ENCODE measurements at regions not wholly inside any gene's neighbourhood (a gene's known extent, or its start where the extent isn't known, plus 50 kb on each side); places are given as distances from the start of the nearest gene placed in this dataset.

DNA sequence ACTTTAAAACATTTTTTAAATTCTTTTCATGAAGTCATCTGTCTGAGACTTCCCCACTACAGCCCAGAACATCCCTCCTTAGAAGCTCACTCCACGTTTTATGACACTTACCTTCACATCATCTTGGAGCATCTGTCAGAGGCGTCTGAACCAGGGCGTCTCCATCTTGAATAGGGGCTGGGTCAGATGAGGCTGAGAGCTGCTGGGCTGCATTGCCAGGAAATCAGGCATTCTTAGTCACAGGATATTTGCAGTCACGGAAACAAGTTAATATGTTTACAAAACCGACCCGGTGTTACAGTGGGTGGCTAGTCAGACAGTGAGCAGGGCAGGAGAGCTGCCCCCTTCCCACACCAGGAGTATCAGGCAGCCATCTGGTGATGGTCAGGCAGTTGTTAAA lies 456.5 kb downstream of the FBXO15 start:
- no peak for DNase-seq (ENCODE audit: low read depth in 4 of 6, low spot score in 6 of 6)
- 57% methylated on average over 2 of the region's 6 CpGs for WGBS (ENCODE audit: insufficient coverage)
- Histone ChIP-seq H3K4me3 (ENCODE audit: low read depth, low read length) (no peak overlapping the region), H3K27me3 (ENCODE audit: control insufficient read depth, insufficient read depth, low read length) (no peaks in the 10 kb centered on the region), H3K4me1 (ENCODE audit: control insufficient read depth, insufficient read depth, low read length) (no peaks in the 10 kb centered on the region), H3K27ac (ENCODE audit: low read depth, low read length) (no peak overlapping the region), H3K36me3 (ENCODE audit: control insufficient read depth, insufficient read depth, low read length) (no peaks in the 10 kb centered on the region), H3K9me3 (ENCODE audit: control insufficient read depth, insufficient read depth, low read length) (no peaks in the 10 kb centered on the region)

DNA sequence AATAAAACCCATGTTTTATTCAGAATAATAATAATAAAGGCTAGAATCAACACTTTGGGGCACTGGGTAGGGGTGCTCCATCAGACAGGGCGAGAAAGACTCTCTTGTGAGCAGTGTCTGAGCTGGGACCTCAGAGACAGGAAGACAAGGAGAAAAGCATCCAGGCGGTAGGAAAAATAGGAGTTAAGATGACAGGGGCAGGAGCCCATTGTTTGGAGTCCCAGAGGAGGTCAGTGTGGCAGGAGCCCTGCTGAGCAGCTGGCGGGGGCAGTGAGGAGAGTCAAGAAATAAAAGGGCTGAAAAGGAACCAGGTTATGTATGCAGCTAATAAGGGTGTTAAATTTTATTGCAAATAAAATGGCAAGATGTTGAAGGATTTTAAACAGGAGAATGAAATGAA lies 457.4 kb downstream of the FBXO15 start:
- H3K4me1 ChIP-seq (ENCODE audit: control insufficient read depth, insufficient read depth, low read length) = no peaks in the 10 kb centered on the region
- no peak overlapping the region for H3K4me3 ChIP-seq (ENCODE audit: low read depth, low read length)
- 37% methylated on average over 3 of the region's 3 CpGs for WGBS (ENCODE audit: insufficient coverage)
- no peak for DNase-seq (ENCODE audit: low read depth in 4 of 6, low spot score in 6 of 6)
- no peak overlapping the region for H3K27ac ChIP-seq (ENCODE audit: low read depth, low read length)
- no peaks in the 10 kb centered on the region for H3K27me3 ChIP-seq (ENCODE audit: control insufficient read depth, insufficient read depth, low read length)
- H3K36me3 ChIP-seq (ENCODE audit: control insufficient read depth, insufficient read depth, low read length) = no peaks in the 10 kb centered on the region
- H3K9me3 ChIP-seq (ENCODE audit: control insufficient read depth, insufficient read depth, low read length) = no peaks in the 10 kb centered on the region

DNA sequence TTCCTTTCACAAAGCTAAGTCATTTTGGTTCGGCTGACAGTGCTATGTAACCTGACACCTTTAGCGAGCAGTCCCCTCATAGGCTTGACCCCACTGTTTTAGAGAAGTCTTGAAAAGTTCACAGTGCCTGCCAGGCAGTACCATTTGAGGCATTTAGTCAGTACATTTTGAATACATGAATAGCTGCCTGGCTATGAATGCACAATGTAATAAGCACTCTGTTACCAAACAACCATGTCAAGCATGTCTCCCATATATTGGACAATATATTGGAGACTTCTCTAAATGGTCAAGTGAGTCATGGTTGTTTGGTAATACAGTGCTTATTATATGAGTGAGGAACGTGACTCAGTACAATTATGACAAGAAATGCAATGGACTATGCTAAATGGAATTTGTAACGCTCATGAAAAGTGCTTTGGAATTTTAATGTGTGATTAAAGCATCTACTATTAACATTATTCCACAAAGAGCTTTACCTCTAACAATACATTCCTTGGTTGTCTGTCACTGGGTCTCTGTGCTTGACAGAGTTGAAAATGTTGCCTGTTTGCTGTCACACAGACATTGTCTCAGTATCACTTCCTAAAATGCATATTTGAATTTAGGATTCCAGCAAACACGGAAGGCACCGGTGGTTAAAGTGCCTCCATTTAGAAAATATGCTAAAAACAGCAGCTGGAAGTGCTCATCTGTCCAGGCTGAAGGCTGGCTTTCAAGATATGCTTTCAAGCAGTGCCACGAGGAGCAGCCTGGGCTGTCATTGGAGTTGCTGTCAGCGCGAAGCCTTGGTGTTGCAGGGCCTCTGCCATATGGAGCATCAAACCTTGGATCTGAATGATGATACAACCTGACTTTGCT lies 458.6 kb downstream of the FBXO15 start:
- Histone ChIP-seq H3K4me3 (ENCODE audit: low read depth, low read length) (no peak overlapping the region), H3K4me1 (ENCODE audit: control insufficient read depth, insufficient read depth, low read length) (no peaks in the 10 kb centered on the region), H3K9me3 (ENCODE audit: control insufficient read depth, insufficient read depth, low read length) (no peaks in the 10 kb centered on the region), H3K27ac (ENCODE audit: low read depth, low read length) (no peak overlapping the region), H3K36me3 (ENCODE audit: control insufficient read depth, insufficient read depth, low read length) (no peaks in the 10 kb centered on the region), H3K27me3 (ENCODE audit: control insufficient read depth, insufficient read depth, low read length) (no peaks in the 10 kb centered on the region)
- DNase-seq (ENCODE audit: low read depth in 4 of 6, low spot score in 6 of 6) = peak in 2 of 6 donors; percentile 55 to 62
- WGBS (ENCODE audit: insufficient coverage) = 34% methylated on average over 6 of the region's 9 CpGs

DNA sequence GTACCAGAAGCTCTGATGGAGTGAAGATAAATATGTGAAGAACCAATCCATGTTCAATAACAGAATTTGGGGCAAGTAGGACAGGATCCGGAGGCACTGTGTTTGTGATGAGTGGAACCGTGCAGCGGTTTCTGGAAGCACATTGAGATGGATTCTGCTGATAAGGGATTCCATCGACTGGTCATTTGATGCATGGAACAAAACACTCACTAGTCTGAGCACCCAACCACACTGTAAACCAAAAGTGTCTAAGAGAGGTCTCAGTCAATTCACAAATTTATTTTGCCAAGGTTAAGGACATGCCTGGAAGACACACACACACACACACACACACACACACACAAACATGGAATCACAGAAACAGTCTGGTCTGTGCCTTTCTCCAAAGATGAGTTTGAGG lies 459.5 kb downstream of the FBXO15 start:
- no CpG with 5 or more reads among the region's 4 CpGs for WGBS (ENCODE audit: insufficient coverage)
- H3K4me3 ChIP-seq (ENCODE audit: low read depth, low read length) = no peak overlapping the region

DNA sequence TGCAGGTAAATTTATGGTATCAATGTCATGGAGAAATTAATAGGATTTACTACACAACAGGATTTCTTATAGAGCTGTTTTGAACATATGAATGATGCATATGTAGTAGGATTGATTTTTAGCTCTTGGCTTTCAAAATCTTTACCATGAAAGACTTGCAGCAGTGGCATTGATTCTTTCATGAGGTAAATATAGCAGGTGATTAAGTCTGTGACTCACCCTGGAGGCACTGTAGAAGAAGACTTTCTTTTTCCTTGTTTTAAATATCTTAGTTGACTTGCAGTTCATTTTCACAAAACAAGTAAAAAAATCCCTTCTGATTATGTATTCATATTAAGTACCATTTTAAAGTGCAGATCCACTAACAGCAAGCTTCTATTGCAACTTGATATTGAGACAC lies 463.0 kb downstream of the FBXO15 start:
- H3K27me3 ChIP-seq (ENCODE audit: control insufficient read depth, insufficient read depth, low read length) = no peaks in the 10 kb centered on the region
- H3K27ac ChIP-seq (ENCODE audit: low read depth, low read length) = no peak overlapping the region
- H3K9me3 ChIP-seq (ENCODE audit: control insufficient read depth, insufficient read depth, low read length) = no peaks in the 10 kb centered on the region
- no peaks in the 10 kb centered on the region for H3K4me1 ChIP-seq (ENCODE audit: control insufficient read depth, insufficient read depth, low read length)
- H3K4me3 ChIP-seq (ENCODE audit: low read depth, low read length) = no peak overlapping the region
- DNase-seq (ENCODE audit: low read depth in 4 of 6, low spot score in 6 of 6) = no peak
- H3K36me3 ChIP-seq (ENCODE audit: control insufficient read depth, insufficient read depth, low read length) = no peaks in the 10 kb centered on the region

More for the DNA sequence above, 459.5 kb downstream of the FBXO15 start:
- Histone ChIP-seq H3K27ac (ENCODE audit: low read depth, low read length) (no peak overlapping the region), H3K9me3 (ENCODE audit: control insufficient read depth, insufficient read depth, low read length) (no peaks in the 10 kb centered on the region), H3K36me3 (ENCODE audit: control insufficient read depth, insufficient read depth, low read length) (no peaks in the 10 kb centered on the region), H3K27me3 (ENCODE audit: control insufficient read depth, insufficient read depth, low read length) (no peaks in the 10 kb centered on the region), H3K4me1 (ENCODE audit: control insufficient read depth, insufficient read depth, low read length) (no peaks in the 10 kb centered on the region)
- DNase-seq (ENCODE audit: low read depth in 4 of 6, low spot score in 6 of 6) = no peak

DNA sequence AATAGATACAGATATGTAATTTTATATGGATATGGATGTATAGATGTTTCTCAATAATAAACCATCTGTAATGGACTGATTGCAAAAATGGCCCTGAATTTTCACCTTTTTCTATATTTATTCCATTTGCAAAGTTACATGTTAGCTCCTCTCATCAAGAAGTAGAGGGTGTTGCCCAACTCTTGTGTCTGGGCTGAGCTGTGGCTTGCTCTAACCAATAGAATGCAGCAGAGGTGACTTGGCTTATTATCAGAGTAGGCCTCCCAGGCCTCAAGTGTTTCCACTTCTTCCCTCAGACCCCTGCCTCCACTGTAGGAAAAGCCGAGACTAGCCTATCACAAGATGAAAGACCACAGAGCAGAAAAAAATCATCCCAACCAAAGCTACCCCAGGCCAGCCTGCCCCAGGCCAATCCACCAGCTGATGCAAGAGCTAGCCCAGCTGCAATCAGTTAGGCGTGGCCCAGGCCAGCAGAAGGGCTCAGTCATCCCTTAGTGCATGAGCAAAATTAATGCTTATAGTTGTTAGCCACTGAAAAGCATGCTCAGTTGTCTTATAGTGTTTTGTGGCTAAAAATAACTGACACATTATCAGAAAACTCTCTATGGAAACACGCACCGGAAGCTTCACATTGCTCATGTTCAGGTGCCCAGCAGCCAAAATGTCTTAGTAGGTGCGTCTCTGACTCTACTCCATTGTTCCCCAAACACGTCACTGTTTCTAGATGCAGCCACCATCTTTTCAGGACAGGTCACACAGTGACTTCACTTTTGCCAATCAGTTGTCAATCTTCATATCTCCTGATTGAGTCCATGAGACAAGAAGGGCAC lies 464.0 kb downstream of the FBXO15 start:
- no peak for DNase-seq (ENCODE audit: low read depth in 4 of 6, low spot score in 6 of 6)
- no peaks in the 10 kb centered on the region for H3K4me1 ChIP-seq (ENCODE audit: control insufficient read depth, insufficient read depth, low read length)
- H3K36me3 ChIP-seq (ENCODE audit: control insufficient read depth, insufficient read depth, low read length) = no peaks in the 10 kb centered on the region
- WGBS (ENCODE audit: insufficient coverage) = 86% methylated on average over 5 of the region's 6 CpGs
- H3K9me3 ChIP-seq (ENCODE audit: control insufficient read depth, insufficient read depth, low read length) = no peaks in the 10 kb centered on the region
- H3K27ac ChIP-seq (ENCODE audit: low read depth, low read length) = no peak overlapping the region
- no peaks in the 10 kb centered on the region for H3K27me3 ChIP-seq (ENCODE audit: control insufficient read depth, insufficient read depth, low read length)
- H3K4me3 ChIP-seq (ENCODE audit: low read depth, low read length) = no peak overlapping the region

DNA sequence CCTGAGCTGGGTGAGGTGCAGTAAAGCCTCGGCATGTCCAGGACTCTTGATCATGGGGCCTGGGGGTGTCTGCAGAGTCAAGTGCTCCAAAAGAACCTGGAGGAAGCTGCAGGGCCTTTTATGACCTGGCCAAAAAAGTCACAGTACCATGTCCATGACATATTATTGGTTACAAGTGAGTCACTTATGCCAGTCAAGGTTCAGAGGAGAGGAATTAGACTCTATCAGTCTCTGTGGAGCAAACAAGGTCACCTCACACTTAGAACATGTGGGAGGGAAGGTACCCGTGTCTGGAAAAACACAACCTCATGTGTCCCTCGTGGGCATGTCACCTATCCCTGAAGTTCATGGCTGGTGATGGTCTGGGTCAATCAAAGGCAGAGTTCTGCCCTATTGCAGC lies 465.7 kb downstream of the FBXO15 start:
- H3K4me3 ChIP-seq (ENCODE audit: low read depth, low read length) = no peak overlapping the region
- no peaks in the 10 kb centered on the region for H3K9me3 ChIP-seq (ENCODE audit: control insufficient read depth, insufficient read depth, low read length)
- H3K27me3 ChIP-seq (ENCODE audit: control insufficient read depth, insufficient read depth, low read length) = no peaks in the 10 kb centered on the region
- no peak overlapping the region for H3K27ac ChIP-seq (ENCODE audit: low read depth, low read length)
- no peaks in the 10 kb centered on the region for H3K4me1 ChIP-seq (ENCODE audit: control insufficient read depth, insufficient read depth, low read length)
- 81% methylated on average over 2 of the region's 3 CpGs for WGBS (ENCODE audit: insufficient coverage)
- DNase-seq (ENCODE audit: low read depth in 4 of 6, low spot score in 6 of 6) = no peak
- H3K36me3 ChIP-seq (ENCODE audit: control insufficient read depth, insufficient read depth, low read length) = no peaks in the 10 kb centered on the region

DNA sequence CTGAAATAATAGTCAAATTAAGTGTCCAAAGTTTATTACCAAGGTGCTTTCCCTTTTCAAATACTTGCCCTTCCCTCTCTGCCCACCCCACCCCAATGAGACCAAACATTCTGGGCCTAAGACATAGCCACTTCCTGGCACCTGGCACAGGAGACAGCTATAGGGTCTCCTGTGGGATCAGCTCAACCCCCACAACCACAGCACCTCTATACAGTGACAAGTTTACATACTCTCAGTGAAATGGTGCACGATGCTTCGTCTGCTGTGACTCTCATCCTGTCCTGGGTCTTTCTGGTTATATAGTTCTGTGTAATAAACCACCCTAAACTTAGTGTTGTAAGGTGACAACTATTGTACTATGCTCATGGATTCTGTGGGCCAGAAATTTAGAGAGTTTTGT lies 466.2 kb downstream of the FBXO15 start:
- Histone ChIP-seq H3K9me3 (ENCODE audit: control insufficient read depth, insufficient read depth, low read length) (no peaks in the 10 kb centered on the region), H3K36me3 (ENCODE audit: control insufficient read depth, insufficient read depth, low read length) (no peaks in the 10 kb centered on the region), H3K27me3 (ENCODE audit: control insufficient read depth, insufficient read depth, low read length) (no peaks in the 10 kb centered on the region), H3K4me3 (ENCODE audit: low read depth, low read length) (no peak overlapping the region), H3K27ac (ENCODE audit: low read depth, low read length) (no peak overlapping the region), H3K4me1 (ENCODE audit: control insufficient read depth, insufficient read depth, low read length) (no peaks in the 10 kb centered on the region)
- DNase-seq (ENCODE audit: low read depth in 4 of 6, low spot score in 6 of 6) = no peak
- no CpG with 5 or more reads among the region's 2 CpGs for WGBS (ENCODE audit: insufficient coverage)

DNA sequence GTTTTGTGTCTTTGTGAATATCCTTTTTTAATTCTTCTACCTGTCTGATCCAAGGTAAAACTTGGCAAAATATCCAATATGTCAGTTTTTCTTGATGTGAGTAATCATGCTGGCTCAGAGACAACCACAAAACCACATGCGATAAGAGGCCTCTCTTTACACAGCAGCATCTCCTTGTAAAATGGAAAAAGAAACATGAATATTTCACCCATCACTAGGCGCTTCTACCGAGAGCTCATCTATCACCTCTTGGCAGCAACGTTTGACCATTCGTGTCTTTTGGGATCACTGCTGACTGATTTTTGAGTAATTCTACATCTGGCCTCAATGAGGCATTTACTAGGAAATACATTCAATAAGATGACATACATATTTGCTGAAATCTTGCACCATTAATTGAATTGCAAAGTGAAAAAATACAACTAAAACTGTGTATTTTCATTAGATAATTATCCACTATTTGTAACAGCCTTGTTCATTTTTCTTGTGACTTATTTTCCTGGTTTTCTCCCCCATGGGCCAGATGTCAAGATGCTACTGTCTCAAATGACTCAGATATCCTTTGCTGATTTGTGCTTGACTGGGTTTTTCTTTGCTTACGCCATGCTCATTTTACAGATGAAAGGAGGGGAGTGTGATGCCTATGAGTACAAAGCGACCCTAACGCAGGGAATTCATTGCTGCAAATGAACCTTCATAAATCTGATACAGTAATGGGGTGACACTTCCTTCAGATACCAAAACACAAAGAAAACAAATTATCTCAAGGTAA lies 467.5 kb downstream of the FBXO15 start:
- no peaks in the 10 kb centered on the region for H3K9me3 ChIP-seq (ENCODE audit: control insufficient read depth, insufficient read depth, low read length)
- no peaks in the 10 kb centered on the region for H3K4me1 ChIP-seq (ENCODE audit: control insufficient read depth, insufficient read depth, low read length)
- no peak for DNase-seq (ENCODE audit: low read depth in 4 of 6, low spot score in 6 of 6)
- no peaks in the 10 kb centered on the region for H3K27me3 ChIP-seq (ENCODE audit: control insufficient read depth, insufficient read depth, low read length)
- H3K36me3 ChIP-seq (ENCODE audit: control insufficient read depth, insufficient read depth, low read length) = no peaks in the 10 kb centered on the region
- H3K27ac ChIP-seq (ENCODE audit: low read depth, low read length) = no peak overlapping the region
- WGBS (ENCODE audit: insufficient coverage) = 80% methylated on average over 2 of the region's 8 CpGs
- no peak overlapping the region for H3K4me3 ChIP-seq (ENCODE audit: low read depth, low read length)
